H1 (cell line): ENCODE measurements at regions not wholly inside any gene's neighbourhood (a gene's known extent, or its start where the extent isn't known, plus 50 kb on each side); places are given as distances from the start of the nearest gene placed in this dataset.

Experiments used
- ATF3 ChIP-seq: IDR thresholded peaks from 2 replicates; pipeline ENCODE4 v1.6.1; 2011; ENCODE audit warnings: low read depth, mild to moderate bottlenecking, low read length; ENCODE audit not compliant: insufficient read depth
- CHD7 ChIP-seq: fragments of 300-600 bp; sonication (generic); IDR thresholded peaks from 2 replicates; pipeline ENCODE4 v1.7.1; 2012; ENCODE audit warnings: low read length, moderate library complexity, mild to moderate bottlenecking, inconsistent platforms; ENCODE audit not compliant: insufficient replicate concordance
- CTCF ChIP-seq, 3 experiments: IDR thresholded peaks; 1 replicate in 2 of 3; 2 replicates in 1 of 3; pipeline versions ENCODE4 v1.5.1 to v1.6.1; 2011; ENCODE audit warnings: low read length in 3 of 3, mild to moderate bottlenecking in 3 of 3, inconsistent platforms in 2 of 3, low read depth in 1 of 3, moderate library complexity in 1 of 3; ENCODE audit not compliant: insufficient read depth in 1 of 3; ENCODE audit errors: control extremely low read depth in 1 of 3
- KDM4A ChIP-seq: IDR thresholded peaks from one replicate; pipeline ENCODE4 v1.7.1; 2012; ENCODE audit warnings: low read depth, mild to moderate bottlenecking, moderate library complexity, low read length, inconsistent platforms; ENCODE audit not compliant: severe bottlenecking
- USF2 ChIP-seq: IDR thresholded peaks from 2 replicates; pipeline ENCODE4 v1.6.1; 2011; ENCODE audit warnings: low read length, improper control_type of control experiment

GRCh38 chr6:43992783-43993644 is 134.2 kb downstream of the MRPL14 start (continued):
- TF ChIP-seq CHD7 (no peak), USF2 (no peak), ATF3 (no peak), CTCF (IDR thresholded peaks at IDR 0.05; ENCODE audit: control extremely low read depth in 1 of 3, insufficient read depth in 1 of 3, low read depth in 1 of 3, low read length in 3 of 3) (no peak), KDM4A (no peak)
